Breast epithelium (tissue), 3 donors: ENCODE measurements at regions not wholly inside any gene's neighbourhood (a gene's known extent, or its start where the extent isn't known, plus 50 kb on each side); places are given as distances from the start of the nearest gene placed in this dataset.

Experiments used
- POLR2A ChIP-seq: fragments of 450-650 bp; IDR thresholded peaks from one replicate; pipeline ENCODE4 v1.6.1; 2016; ENCODE audit warnings: antibody characterized with exemption, mild to moderate bottlenecking, moderate library complexity
- POLR2AphosphoS5 ChIP-seq, 3 donors: sonication (generic); formaldehyde crosslinking; IDR thresholded peaks; one replicate each; pipeline ENCODE4 v1.6.1; 2017; ENCODE audit warnings: antibody characterized with exemption in 3 of 3
- TF ChIP-seq, protein P1 (sequence below), 3 donors: fragments of 450-650 bp; IDR thresholded peaks; one replicate each; pipeline ENCODE4 v1.5.1; 2016 to 2017; ENCODE audit warnings: antibody characterized with exemption in 3 of 3, mild to moderate bottlenecking in 3 of 3, moderate library complexity in 3 of 3

DNA sequence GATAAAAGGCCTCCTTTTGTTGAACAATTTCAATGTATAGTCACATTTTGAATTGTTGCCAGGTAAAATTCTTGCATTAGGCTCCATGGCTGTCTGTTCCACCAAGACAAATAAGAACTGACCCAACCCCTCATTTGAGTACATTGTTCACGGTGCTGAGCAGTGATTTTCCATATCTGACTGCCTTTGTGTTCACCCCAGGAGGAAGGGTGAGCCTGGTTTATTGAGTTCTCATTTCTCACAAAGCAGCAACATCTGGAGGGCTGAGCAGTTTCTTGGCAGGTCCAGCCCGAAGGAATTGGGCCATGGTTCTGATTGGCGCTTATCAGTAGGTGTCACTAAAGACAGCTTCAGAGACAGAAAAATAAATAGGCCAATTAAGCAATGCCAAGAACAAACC lies 149.1 kb downstream of the BMP4 start:
- TF ChIP-seq, protein P1, sequence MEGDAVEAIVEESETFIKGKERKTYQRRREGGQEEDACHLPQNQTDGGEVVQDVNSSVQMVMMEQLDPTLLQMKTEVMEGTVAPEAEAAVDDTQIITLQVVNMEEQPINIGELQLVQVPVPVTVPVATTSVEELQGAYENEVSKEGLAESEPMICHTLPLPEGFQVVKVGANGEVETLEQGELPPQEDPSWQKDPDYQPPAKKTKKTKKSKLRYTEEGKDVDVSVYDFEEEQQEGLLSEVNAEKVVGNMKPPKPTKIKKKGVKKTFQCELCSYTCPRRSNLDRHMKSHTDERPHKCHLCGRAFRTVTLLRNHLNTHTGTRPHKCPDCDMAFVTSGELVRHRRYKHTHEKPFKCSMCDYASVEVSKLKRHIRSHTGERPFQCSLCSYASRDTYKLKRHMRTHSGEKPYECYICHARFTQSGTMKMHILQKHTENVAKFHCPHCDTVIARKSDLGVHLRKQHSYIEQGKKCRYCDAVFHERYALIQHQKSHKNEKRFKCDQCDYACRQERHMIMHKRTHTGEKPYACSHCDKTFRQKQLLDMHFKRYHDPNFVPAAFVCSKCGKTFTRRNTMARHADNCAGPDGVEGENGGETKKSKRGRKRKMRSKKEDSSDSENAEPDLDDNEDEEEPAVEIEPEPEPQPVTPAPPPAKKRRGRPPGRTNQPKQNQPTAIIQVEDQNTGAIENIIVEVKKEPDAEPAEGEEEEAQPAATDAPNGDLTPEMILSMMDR (IDR thresholded peaks at IDR 0.05) = no peak
- TF ChIP-seq POLR2AphosphoS5 (IDR thresholded peaks at IDR 0.05) (no peak), POLR2A (no peak)
